ENCODE measurements at regions not wholly inside any gene's neighbourhood (a gene's known extent, or its start where the extent isn't known, plus 50 kb on each side); places are given as distances from the start of the nearest gene placed in this dataset.
"Not testable (repeated sequence)": the region's sequence is repeated elsewhere in the genome, so short reads cannot be mapped to it uniquely, and the experiment has no call there.

DNA sequence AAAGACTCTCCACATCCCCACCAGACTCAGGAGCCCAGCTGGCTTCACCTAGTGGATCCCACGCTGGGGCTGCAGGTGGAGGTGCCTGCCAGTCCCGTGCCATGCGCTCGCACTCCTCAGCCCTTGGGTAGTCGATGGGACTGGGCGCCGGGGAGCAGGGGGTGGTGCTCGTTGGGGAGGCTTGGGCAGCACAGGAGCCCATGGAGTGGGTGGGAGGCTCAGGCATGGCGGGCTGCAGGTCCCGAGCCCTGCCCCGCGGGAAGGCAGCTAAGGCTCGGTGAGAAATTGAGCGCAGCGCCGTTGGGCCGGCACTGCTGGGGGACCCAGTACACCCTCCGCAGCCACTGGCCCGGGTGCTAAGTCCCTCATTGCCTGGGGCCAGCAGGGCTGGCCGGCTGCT, 497.4 kb upstream of the PTBP2 start:
- not testable (repeated sequence) for TF ChIP-seq CTCF (conservative IDR thresholded peaks at IDR 0.05; ENCODE audit: low read depth, low read length); EZH2phosphoT487 (IDR thresholded peaks at IDR 0.05; ENCODE audit: borderline replicate concordance, low read length); EZH2 (IDR thresholded peaks at IDR 0.05; ENCODE audit: low read length, unreplicated experiment)
